ENCODE measurements at regions not wholly inside any gene's neighbourhood (a gene's known extent, or its start where the extent isn't known, plus 50 kb on each side); places are given as distances from the start of the nearest gene placed in this dataset.
"Not testable (repeated sequence)": the region's sequence is repeated elsewhere in the genome, so short reads cannot be mapped to it uniquely, and the experiment has no call there.

DNA sequence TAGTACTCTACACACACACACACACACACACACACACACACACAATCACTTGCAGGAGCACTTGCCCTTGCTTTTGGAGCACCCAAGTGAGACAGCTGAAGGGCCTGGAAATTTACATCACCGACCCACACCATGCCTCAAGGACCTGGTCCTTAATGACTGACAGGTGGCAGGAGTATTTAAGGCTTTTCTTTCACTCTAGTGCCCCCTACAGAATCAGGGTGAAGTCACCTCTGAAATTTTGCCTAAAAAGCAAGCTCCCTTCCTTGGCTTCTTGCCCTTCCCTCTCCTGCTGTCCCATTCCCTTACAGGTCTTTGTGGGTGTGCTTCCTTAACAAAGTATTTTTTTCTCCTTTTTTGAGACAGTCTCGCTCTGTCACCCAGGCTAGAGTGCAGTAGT is 353.5 kb upstream of the IRAK1BP1 start:
- no peak for DNase-seq

GRCh38 chr6:78515271-78515670 is 352.1 kb upstream of the IRAK1BP1 start:
- DNase-seq: no peak

GRCh38 chr6:78517399-78517798 is 350.0 kb upstream of the IRAK1BP1 start:
- no peak for DNase-seq

- no peak for DNase-seq
Observed at GRCh38 chr6:78523622-78524021, 343.7 kb upstream of the IRAK1BP1 start.

GRCh38 chr6:78525976-78526375 is 341.4 kb upstream of the IRAK1BP1 start:
- DNase-seq: peak in 8 of 14 donors; percentile 0 to 53 (median 6)

DNA sequence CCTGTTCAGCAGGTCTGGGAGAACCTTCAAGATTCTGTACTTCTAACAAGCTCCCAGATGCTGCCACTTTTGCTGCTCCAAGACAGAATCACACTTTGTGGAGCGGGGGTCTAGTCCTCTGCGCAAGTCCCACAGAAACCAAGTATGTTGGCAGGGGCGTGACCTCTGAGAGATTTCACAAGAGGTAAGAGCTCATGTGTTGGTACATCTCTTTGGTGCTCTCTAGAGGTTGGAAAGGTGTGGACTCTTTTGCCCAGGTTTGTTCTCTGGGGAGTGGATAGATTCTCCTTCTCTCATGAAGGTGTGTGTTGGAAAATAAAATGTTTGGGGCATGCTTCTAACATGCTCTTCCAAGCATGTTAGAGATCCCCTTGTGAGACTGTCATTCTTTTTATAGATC is 340.9 kb upstream of the IRAK1BP1 start:
- peak in 1 of 14 donors; percentile 7 for DNase-seq

GRCh38 chr6:78528926-78529325 is 338.4 kb upstream of the IRAK1BP1 start:
- DNase-seq: no peak

DNA sequence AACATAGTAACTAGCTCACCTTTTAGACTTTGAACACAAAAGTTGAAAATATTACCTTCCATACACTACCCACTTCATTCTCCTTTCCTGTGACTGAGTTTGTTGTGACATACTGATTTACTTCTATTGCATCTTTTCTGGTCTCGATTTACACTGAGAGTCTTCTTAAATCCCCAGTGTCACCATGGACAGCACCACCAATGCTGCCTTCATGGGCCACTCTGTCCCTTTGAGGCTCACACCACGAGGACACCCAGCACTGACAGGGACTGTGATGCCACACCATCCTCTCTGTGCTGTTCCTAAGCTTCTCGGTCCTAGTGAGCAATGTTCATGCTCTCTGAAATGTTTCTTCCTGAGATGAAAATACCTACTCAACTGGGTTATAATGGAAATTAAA is 337.1 kb upstream of the IRAK1BP1 start:
- DNase-seq: no peak

GRCh38 chr6:78533426-78533825 is 333.9 kb upstream of the IRAK1BP1 start:
- DNase-seq: no peak

GRCh38 chr6:78533876-78534275 is 333.5 kb upstream of the IRAK1BP1 start:
- no peak for DNase-seq

- DNase-seq: no peak
Observed at GRCh38 chr6:78538002-78538401, 329.3 kb upstream of the IRAK1BP1 start.

DNA sequence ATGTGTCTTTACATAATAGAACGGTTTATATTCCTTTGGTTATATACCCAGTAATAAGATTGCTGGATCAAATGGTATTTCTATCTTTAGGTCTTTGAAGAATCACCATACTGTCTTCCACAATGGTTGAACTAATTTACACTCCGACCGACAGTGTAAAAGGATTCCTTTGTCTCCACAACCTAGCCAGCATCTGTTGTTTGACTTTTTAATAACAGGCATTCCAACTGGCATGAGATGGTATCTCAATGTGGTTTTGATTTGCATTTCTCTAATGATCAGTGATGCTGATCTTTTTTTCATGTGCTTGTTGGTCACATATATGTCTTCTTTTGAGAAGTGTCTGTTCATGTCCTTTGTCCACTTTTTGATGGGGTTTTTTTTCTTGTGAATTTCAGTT is 319.7 kb upstream of the IRAK1BP1 start:
- DNase-seq: not testable (repeated sequence)

- no peak for DNase-seq
Observed at GRCh38 chr6:78551361-78551760, 316.0 kb upstream of the IRAK1BP1 start.

- DNase-seq: no peak
Observed at GRCh38 chr6:78552435-78552834, 314.9 kb upstream of the IRAK1BP1 start.

GRCh38 chr6:78554341-78554740 is 313.0 kb upstream of the IRAK1BP1 start:
- no peak for DNase-seq

DNA sequence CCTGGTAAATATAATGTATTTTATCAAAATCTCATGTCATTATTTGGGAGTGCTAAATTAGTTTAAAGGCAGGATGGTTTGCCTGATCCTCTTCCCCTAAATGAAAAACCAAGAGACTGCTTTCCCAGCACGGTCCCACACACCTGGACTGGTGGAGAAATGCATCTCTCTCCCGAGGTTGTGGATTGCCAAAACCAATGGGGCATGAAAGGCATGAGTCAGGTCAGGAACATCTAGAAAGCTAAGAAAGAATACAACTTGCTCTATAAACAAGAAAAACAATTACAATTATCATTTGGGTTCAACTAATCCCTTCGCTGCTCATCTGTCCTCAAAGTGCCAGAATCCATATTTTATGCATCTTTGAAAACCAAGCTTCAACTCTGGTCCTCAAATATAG is 308.3 kb upstream of the IRAK1BP1 start:
- no peak for DNase-seq

DNA sequence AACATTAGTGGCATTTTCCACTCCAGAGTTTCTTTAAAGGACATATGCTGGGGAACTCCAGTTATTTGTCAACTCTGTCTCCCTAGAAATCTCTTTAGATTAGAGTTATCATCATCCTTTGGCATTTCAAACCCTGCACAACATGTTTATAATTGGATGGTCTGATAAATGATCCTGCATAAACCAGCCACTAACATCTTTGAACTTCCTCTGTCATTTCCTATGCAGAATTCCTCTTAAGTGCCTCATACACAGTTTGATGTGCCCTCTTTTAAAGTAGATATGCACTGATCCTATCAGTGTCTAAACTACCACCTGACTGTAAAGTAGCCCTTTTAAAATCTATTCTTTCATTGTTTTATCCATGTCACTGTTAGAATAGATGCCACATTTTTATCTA is 306.3 kb upstream of the IRAK1BP1 start:
- no peak for DNase-seq

- no peak for DNase-seq
Observed at GRCh38 chr6:78565997-78566396, 301.4 kb upstream of the IRAK1BP1 start.

- DNase-seq: no peak
Observed at GRCh38 chr6:78570044-78570443, 297.3 kb upstream of the IRAK1BP1 start.

- no peak for DNase-seq
Observed at GRCh38 chr6:78577585-78577984, 289.8 kb upstream of the IRAK1BP1 start.

DNA sequence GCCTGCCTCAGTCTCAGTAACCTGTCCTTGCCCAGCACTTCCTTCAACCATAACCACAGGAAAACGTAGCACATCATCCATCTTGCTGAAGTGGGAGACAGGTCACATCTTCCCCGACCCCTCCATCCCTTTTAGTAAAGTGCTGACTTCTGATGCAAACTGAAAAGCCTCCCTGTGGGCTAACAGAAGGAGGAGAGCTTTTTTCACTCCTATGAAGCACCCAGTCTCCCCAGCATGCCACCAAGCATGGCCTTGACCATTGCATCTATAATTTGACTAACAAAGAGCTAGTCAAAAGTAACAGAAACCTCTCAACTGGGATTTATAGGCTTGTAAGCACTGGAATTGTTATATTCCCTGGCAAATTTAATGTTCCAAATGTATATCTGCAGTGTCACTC is 288.9 kb upstream of the IRAK1BP1 start:
- DNase-seq: no peak

DNA sequence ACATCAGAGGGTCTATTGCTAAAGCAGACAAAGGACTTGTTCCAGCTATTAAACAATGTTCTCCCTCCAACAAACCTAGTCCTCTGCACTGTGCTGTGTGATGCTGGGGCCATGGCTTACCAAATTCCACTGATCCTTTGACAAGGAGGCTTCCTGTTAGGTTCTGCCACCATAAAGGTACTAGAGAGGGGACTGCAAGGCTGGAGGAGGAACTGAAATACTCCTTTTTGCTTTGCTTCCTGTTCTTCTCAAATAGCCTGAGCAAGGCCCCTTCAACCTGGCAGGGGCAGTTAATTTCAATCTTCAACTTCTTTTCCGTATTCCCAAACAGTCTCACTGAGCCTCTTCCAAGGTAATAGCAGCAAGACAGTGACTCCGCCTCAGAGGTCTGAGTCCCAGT is 286.4 kb upstream of the IRAK1BP1 start:
- no peak for DNase-seq

DNA sequence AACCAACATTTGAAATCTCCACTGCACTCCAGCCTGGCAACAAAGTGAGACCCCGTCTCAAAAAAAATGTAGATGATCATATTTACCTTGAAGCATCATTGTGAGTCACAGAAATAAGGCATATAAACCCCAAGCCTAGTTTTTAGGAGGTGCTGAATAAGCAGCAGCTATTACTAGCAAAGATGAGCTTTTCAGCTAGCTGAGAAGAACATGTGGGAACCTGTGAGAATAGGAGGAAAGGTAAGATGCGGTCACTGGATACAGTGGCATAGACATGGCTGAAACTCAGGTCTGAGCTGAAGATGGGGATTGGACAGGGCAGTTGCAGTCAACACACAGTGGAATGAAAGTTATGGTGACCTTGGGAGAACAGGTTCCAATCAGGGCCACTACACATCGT is 284.3 kb upstream of the IRAK1BP1 start:
- DNase-seq: no peak

- DNase-seq: no peak
Observed at GRCh38 chr6:78589436-78589835, 277.9 kb upstream of the IRAK1BP1 start.

GRCh38 chr6:78593898-78594667 is 273.3 kb upstream of the IRAK1BP1 start:
- no peak for DNase-seq

All from C1 segment of cervical spinal cord (tissue), 14 donors.